ENCODE measurements at regions not wholly inside any gene's neighbourhood (a gene's known extent, or its start where the extent isn't known, plus 50 kb on each side); places are given as distances from the start of the nearest gene placed in this dataset.

DNA sequence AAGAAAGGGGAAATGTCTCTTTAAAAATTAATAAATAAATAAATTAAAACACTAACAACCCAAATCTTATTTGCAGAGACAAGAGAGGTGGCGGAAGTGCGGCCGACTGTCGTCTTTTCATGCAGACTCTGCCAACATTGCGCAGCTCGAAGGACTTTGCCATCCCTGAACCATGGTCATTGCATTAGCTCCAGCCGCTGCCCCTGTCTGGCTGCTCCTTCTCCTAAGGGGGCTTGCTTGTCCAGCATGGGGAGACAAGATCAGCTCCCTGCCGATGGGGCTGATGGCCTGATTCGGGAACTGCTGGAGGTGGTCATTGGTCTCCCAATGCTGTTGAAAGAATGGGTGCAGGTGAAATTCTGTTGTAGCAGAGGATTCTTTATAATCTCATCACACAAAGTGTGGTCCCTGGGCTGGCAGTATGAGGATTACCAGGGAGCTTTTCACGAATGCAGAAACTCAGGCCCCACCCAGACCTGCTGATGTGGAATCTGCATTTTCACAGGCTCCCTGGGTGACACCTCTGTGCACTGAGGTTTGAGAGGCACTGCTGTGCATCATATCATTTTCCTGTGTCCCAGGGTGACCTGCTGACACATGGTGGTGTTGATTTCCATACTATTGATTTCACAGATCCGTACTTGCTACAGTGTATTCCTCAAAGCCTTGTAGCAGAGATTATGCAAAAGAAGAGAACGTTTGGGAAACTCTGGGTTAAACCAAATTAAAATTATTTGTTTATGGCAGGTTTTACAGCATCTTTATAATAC is 172.4 kb upstream of the ZMIZ1 start:
- Mint-ChIP-seq H3K4me1 (ENCODE audit: low read depth, unreplicated experiment) (no peaks in the 10 kb centered on the region), H3K36me3 (ENCODE audit: insufficient read depth, unreplicated experiment) (no peaks in the 10 kb centered on the region), H3K27me3 (ENCODE audit: unreplicated experiment) (peaks cover 35% of the 10 kb centered on the region), H3K9me3 (ENCODE audit: low read depth, unreplicated experiment) (no peaks in the 10 kb centered on the region), H3K27ac (ENCODE audit: unreplicated experiment) (no peak overlapping the region), H3K4me3 (ENCODE audit: low read depth, unreplicated experiment) (no peak overlapping the region)
- intact Hi-C loops (cut with micrococcal nuclease; ENCODE audit: unreplicated experiment): no loop called here
- no TSS peak for BruUV-seq (replicated peaks)
- TF ChIP-seq, protein P1, sequence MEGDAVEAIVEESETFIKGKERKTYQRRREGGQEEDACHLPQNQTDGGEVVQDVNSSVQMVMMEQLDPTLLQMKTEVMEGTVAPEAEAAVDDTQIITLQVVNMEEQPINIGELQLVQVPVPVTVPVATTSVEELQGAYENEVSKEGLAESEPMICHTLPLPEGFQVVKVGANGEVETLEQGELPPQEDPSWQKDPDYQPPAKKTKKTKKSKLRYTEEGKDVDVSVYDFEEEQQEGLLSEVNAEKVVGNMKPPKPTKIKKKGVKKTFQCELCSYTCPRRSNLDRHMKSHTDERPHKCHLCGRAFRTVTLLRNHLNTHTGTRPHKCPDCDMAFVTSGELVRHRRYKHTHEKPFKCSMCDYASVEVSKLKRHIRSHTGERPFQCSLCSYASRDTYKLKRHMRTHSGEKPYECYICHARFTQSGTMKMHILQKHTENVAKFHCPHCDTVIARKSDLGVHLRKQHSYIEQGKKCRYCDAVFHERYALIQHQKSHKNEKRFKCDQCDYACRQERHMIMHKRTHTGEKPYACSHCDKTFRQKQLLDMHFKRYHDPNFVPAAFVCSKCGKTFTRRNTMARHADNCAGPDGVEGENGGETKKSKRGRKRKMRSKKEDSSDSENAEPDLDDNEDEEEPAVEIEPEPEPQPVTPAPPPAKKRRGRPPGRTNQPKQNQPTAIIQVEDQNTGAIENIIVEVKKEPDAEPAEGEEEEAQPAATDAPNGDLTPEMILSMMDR (IDR thresholded peaks at IDR 0.05; ENCODE audit: unreplicated experiment): no peak
- CTCF ChIA-PET: no interaction called here
- DNase-seq: no peak

DNA sequence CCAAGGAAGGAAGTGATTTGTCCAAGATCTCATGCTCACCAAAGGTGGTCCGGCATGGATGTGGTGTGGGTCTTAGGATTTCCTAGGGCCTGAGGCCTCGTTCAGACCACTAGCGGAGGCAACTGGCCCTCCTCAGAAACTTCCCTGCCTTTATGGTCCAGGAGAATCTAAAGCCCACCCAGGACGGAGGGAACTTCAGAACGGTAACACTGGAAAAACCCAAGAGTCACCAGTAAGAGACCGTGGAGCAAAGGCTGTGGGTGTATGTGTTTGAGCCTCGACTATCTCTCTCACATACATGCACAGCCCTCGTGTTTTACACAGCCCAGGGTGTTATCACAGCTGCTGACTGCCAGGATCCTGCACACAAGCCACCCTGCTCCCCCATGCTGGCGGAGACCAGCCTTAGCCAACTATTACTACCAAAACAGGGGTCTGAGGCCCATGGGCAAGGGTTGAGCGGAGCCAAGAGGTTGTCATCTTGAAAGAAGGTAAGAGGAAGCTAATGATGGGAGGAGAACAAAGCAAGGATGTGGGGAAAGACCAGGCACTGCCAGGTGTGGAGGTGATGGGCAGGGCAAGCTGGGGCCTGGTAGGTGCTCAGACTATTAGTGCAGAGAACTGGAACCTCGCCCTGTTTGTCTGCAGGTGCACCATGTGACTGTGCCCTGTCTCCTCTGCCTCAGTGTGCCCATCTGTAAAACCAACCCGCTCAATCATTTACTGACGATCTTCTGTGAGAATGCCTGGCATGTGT is 170.2 kb upstream of the ZMIZ1 start:
- Mint-ChIP-seq H3K27me3 (ENCODE audit: unreplicated experiment) (peaks cover 20% of the 10 kb centered on the region), H3K4me1 (ENCODE audit: low read depth, unreplicated experiment) (no peaks in the 10 kb centered on the region), H3K4me3 (ENCODE audit: low read depth, unreplicated experiment) (no peak overlapping the region), H3K9me3 (ENCODE audit: low read depth, unreplicated experiment) (no peaks in the 10 kb centered on the region), H3K27ac (ENCODE audit: unreplicated experiment) (no peak overlapping the region), H3K36me3 (ENCODE audit: insufficient read depth, unreplicated experiment) (no peaks in the 10 kb centered on the region)
- BruUV-seq (replicated peaks): no TSS peak
- DNase-seq: no peak
- CTCF ChIA-PET: no interaction called here
- intact Hi-C loops (cut with micrococcal nuclease; ENCODE audit: unreplicated experiment): no loop called here
- TF ChIP-seq, protein P1 (IDR thresholded peaks at IDR 0.05; ENCODE audit: unreplicated experiment): no peak

DNA sequence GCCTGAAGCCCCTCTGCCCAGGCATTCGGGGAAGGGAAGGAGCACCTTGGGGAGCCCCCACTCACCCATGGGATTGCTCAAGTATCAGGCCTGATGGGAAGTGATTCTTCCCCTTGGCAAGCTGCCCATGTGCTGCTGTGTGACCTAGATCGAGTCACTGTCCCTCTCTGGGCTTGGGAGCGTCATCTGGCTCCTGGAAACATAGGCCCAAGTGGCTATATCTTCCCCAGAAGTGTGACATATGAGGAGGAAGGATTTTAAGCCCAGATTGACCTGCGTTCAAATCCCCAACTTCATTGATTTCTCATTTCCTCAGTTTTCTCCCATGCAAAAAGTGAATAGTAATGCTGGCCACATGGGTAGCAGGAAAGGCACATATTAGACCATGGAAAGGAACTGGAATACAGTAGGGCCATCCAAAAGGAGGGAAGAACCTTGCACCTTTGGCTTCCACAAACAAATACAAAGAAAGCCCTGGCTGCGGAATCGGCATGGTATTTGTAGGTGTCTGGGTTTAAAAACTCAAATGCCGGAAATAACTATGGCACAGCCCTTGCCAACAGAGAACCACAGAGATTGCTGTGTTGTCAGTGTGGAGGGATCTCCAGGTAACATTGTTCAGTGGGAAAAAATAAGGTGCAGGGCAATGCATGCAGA is 169.5 kb upstream of the ZMIZ1 start:
- H3K9me3 Mint-ChIP-seq (ENCODE audit: low read depth, unreplicated experiment): no peaks in the 10 kb centered on the region
- peaks cover 13% of the 10 kb centered on the region for H3K27me3 Mint-ChIP-seq (ENCODE audit: unreplicated experiment)
- no peak for DNase-seq
- CTCF ChIA-PET: no interaction called here
- H3K27ac Mint-ChIP-seq (ENCODE audit: unreplicated experiment): no peak overlapping the region
- BruUV-seq (replicated peaks): no TSS peak
- TF ChIP-seq, protein P1 (IDR thresholded peaks at IDR 0.05; ENCODE audit: unreplicated experiment): no peak
- no peaks in the 10 kb centered on the region for H3K36me3 Mint-ChIP-seq (ENCODE audit: insufficient read depth, unreplicated experiment)
- intact Hi-C loops (cut with micrococcal nuclease; ENCODE audit: unreplicated experiment): no loop called here
- H3K4me3 Mint-ChIP-seq (ENCODE audit: low read depth, unreplicated experiment): no peak overlapping the region
- no peaks in the 10 kb centered on the region for H3K4me1 Mint-ChIP-seq (ENCODE audit: low read depth, unreplicated experiment)

DNA sequence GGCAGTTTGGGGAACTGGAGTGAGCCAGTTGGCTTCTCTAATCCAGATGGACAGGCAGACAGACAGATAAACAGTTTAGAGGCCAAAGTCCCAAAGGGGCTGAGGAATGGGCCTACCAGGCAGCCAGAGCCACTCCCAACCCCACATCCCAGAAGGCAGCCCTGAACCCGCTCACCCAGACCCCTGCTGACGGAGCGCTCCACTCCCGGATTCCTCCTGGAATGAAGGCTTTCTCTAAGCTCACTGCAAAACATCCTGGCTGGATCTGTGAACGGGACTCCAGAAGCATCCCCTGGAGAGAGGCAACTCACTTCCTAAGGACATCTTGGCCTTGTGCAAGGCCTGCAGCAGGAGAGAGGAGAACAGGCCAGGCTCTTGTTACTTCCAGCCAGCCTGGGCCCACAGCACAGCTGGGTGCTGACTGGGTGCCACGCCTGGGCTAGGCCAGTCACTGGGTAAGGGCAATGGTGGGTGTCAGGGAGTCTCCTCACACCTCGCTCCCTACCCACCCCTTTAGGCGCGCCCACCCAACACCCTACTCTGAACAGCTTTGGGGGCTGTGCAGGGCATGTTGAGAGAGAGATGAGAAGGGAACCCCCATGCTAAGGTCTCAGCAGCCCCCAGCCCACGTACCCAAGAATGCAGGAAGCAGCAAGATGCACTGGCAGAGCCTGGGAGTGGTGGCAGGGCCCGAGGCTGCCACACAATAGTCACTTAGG is 168.6 kb upstream of the ZMIZ1 start:
- BruUV-seq (replicated peaks): no TSS peak
- no peak overlapping the region for H3K4me3 Mint-ChIP-seq (ENCODE audit: low read depth, unreplicated experiment)
- intact Hi-C loops (cut with micrococcal nuclease; ENCODE audit: unreplicated experiment): no loop called here
- H3K9me3 Mint-ChIP-seq (ENCODE audit: low read depth, unreplicated experiment): no peaks in the 10 kb centered on the region
- no peaks in the 10 kb centered on the region for H3K36me3 Mint-ChIP-seq (ENCODE audit: insufficient read depth, unreplicated experiment)
- H3K27ac Mint-ChIP-seq (ENCODE audit: unreplicated experiment): no peak overlapping the region
- TF ChIP-seq, protein P1 (IDR thresholded peaks at IDR 0.05; ENCODE audit: unreplicated experiment): no peak
- H3K27me3 Mint-ChIP-seq (ENCODE audit: unreplicated experiment): peaks cover 13% of the 10 kb centered on the region
- H3K4me1 Mint-ChIP-seq (ENCODE audit: low read depth, unreplicated experiment): no peaks in the 10 kb centered on the region
- CTCF ChIA-PET: no interaction called here
- no peak for DNase-seq
